OCI-LY3 (cell line): ENCODE measurements at regions not wholly inside any gene's neighbourhood (a gene's known extent, or its start where the extent isn't known, plus 50 kb on each side); places are given as distances from the start of the nearest gene placed in this dataset.

Experiments used
- EZH2phosphoT487 ChIP-seq: fragments of 200-600 bp; shearing (Covaris generic); IDR thresholded peaks from 2 replicates; pipeline ENCODE4 v1.6.1; 2018; ENCODE audit warnings: antibody characterized with exemption, mixed run types, low read depth
- TF ChIP-seq, protein P1 (sequence below): fragments of 200-600, 300-600 bp; sonication (generic); IDR thresholded peaks from 2 replicates; pipeline ENCODE4 v1.5.1; 2014; ENCODE audit warnings: antibody characterized with exemption, low read length, low read depth

GRCh38 chr1:244150665-244151064, 99.6 kb downstream of the ZBTB18 start:
- TF ChIP-seq, protein P1, sequence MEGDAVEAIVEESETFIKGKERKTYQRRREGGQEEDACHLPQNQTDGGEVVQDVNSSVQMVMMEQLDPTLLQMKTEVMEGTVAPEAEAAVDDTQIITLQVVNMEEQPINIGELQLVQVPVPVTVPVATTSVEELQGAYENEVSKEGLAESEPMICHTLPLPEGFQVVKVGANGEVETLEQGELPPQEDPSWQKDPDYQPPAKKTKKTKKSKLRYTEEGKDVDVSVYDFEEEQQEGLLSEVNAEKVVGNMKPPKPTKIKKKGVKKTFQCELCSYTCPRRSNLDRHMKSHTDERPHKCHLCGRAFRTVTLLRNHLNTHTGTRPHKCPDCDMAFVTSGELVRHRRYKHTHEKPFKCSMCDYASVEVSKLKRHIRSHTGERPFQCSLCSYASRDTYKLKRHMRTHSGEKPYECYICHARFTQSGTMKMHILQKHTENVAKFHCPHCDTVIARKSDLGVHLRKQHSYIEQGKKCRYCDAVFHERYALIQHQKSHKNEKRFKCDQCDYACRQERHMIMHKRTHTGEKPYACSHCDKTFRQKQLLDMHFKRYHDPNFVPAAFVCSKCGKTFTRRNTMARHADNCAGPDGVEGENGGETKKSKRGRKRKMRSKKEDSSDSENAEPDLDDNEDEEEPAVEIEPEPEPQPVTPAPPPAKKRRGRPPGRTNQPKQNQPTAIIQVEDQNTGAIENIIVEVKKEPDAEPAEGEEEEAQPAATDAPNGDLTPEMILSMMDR: no peak
- no peak for TF ChIP-seq EZH2phosphoT487
